GM18499 (cell line): ENCODE measurements at regions not wholly inside any gene's neighbourhood (a gene's known extent, or its start where the extent isn't known, plus 50 kb on each side); places are given as distances from the start of the nearest gene placed in this dataset.

Experiments used
- ATAC-seq: cut with Tn5 transposase; IDR thresholded peaks from one replicate; pipeline ENCODE4 v1.9.1; 2021; ENCODE audit warnings: moderate number of reproducible peaks; ENCODE audit not compliant: insufficient read depth, unreplicated experiment

GRCh38 chr3:135458541-135459322 lies 506.8 kb upstream of the PPP2R3A start:
- no peak for ATAC-seq

GRCh38 chr3:135460273-135460672 lies 505.3 kb upstream of the PPP2R3A start:
- ATAC-seq: no peak

GRCh38 chr3:135471911-135472310 lies 493.6 kb upstream of the PPP2R3A start:
- ATAC-seq: no peak

- no peak for ATAC-seq
Measured at GRCh38 chr3:135473449-135473848, 492.1 kb upstream of the PPP2R3A start.

- ATAC-seq: no peak
Measured at GRCh38 chr3:135487261-135487660, 478.3 kb upstream of the PPP2R3A start.

GRCh38 chr3:135490219-135490915 lies 475.2 kb upstream of the PPP2R3A start:
- ATAC-seq: no peak

GRCh38 chr3:135491491-135492205 lies 473.9 kb upstream of the PPP2R3A start:
- ATAC-seq: no peak

GRCh38 chr3:135495891-135496290 lies 469.6 kb upstream of the PPP2R3A start:
- no peak for ATAC-seq

GRCh38 chr3:135497979-135498378 lies 467.5 kb upstream of the PPP2R3A start:
- no peak for ATAC-seq

- no peak for ATAC-seq
Measured at GRCh38 chr3:135499426-135499825, 466.1 kb upstream of the PPP2R3A start.

GRCh38 chr3:135500034-135500433 lies 465.5 kb upstream of the PPP2R3A start:
- ATAC-seq: no peak

GRCh38 chr3:135503065-135503759 lies 462.3 kb upstream of the PPP2R3A start:
- no peak for ATAC-seq

- no peak for ATAC-seq
Measured at GRCh38 chr3:135503760-135504686, 461.5 kb upstream of the PPP2R3A start.

GRCh38 chr3:135513106-135514059 lies 452.1 kb upstream of the PPP2R3A start:
- no peak for ATAC-seq

- ATAC-seq: no peak
Measured at GRCh38 chr3:135514060-135514448, 451.5 kb upstream of the PPP2R3A start.

- no peak for ATAC-seq
Measured at GRCh38 chr3:135516143-135516542, 449.4 kb upstream of the PPP2R3A start.

- ATAC-seq: no peak
Measured at GRCh38 chr3:135528413-135529015, 437.0 kb upstream of the PPP2R3A start.

GRCh38 chr3:135532021-135532420 lies 433.5 kb upstream of the PPP2R3A start:
- no peak for ATAC-seq
